HepG2 (cell line): ENCODE measurements at regions not wholly inside any gene's neighbourhood (a gene's known extent, or its start where the extent isn't known, plus 50 kb on each side); places are given as distances from the start of the nearest gene placed in this dataset.

Experiments
- CHD4 ChIP-seq: fragments of 200-600 bp; sonication (generic); IDR thresholded peaks from 2 replicates; pipeline ENCODE4 v1.7.0; 2017; ENCODE audit warnings: mild to moderate bottlenecking, low read length, borderline replicate concordance
- EZH2 ChIP-seq: conservative IDR thresholded peaks from 2 replicates; pipeline ENCODE4 v1.6.1; 2012; ENCODE audit warnings: mild to moderate bottlenecking, low read depth, low read length, moderate library complexity
- MTA3 ChIP-seq: sonication (generic); formaldehyde crosslinking; IDR thresholded peaks from 2 replicates; pipeline ENCODE4 v1.4.0; 2020; ENCODE audit warnings: missing genetic modification reagents
- NR1H2 ChIP-seq: sonication (generic); formaldehyde crosslinking; IDR thresholded peaks from 2 replicates; pipeline ENCODE4 v1.8.1; 2022; ENCODE audit warnings: low read depth, missing genetic modification reagents, borderline replicate concordance
- RNF219 ChIP-seq: sonication (generic); formaldehyde crosslinking; IDR thresholded peaks from 2 replicates; pipeline ENCODE4 v1.5.0; 2020; ENCODE audit warnings: mild to moderate bottlenecking, missing genetic modification reagents
- SRF ChIP-seq: IDR thresholded peaks from 2 replicates; pipeline ENCODE4 v1.6.1; 2011; ENCODE audit warnings: mild to moderate bottlenecking, low read depth, low read length, moderate library complexity
- SYNCRIP ChIP-seq: fragments of 200-400 bp; formaldehyde crosslinking; IDR thresholded peaks from 2 replicates; pipeline ENCODE4 v1.6.1; 2018; ENCODE audit warnings: mild to moderate bottlenecking, low read depth, low read length; ENCODE audit not compliant: insufficient read depth
- THAP9 ChIP-seq: sonication (generic); formaldehyde crosslinking; IDR thresholded peaks from 2 replicates; pipeline ENCODE4; 2020; ENCODE audit warnings: missing genetic modification reagents, mild to moderate bottlenecking, borderline replicate concordance
- TF ChIP-seq, protein P1 (sequence below): sonication (generic); formaldehyde crosslinking; IDR thresholded peaks from 2 replicates; pipeline ENCODE4 v1.5.0; 2020; ENCODE audit warnings: missing genetic modification reagents
- TF ChIP-seq, protein P2 (sequence below): sonication (generic); formaldehyde crosslinking; IDR thresholded peaks from 2 replicates; pipeline ENCODE4 v1.4.0; 2020; ENCODE audit warnings: missing genetic modification reagents, borderline replicate concordance
- TF ChIP-seq, protein P3 (sequence below): sonication (generic); formaldehyde crosslinking; IDR thresholded peaks from 2 replicates; pipeline ENCODE4 v1.4.0; 2020; ENCODE audit warnings: missing genetic modification reagents
- TF ChIP-seq, protein P4 (sequence below): sonication (generic); formaldehyde crosslinking; IDR thresholded peaks from 2 replicates; pipeline ENCODE4 v1.8.0; 2022; ENCODE audit warnings: mild to moderate bottlenecking, missing genetic modification reagents, borderline replicate concordance
- TF ChIP-seq, protein P5 (sequence below): sonication (generic); formaldehyde crosslinking; conservative IDR thresholded peaks from 2 replicates; pipeline ENCODE4 v1.4.0; 2020; ENCODE audit warnings: missing genetic modification reagents

GRCh38 chr9:87004016-87004415, 56.7 kb upstream of the GAS1 start:
- TF ChIP-seq MTA3 (CRISPR knock-in tag) (no peak), THAP9 (CRISPR knock-in tag) (no peak), EZH2 (no peak), SRF (no peak), CHD4 (no peak), SYNCRIP (no peak), NR1H2 (CRISPR knock-in tag) (no peak), RNF219 (CRISPR knock-in tag) (no peak)
- TF ChIP-seq, protein P1, sequence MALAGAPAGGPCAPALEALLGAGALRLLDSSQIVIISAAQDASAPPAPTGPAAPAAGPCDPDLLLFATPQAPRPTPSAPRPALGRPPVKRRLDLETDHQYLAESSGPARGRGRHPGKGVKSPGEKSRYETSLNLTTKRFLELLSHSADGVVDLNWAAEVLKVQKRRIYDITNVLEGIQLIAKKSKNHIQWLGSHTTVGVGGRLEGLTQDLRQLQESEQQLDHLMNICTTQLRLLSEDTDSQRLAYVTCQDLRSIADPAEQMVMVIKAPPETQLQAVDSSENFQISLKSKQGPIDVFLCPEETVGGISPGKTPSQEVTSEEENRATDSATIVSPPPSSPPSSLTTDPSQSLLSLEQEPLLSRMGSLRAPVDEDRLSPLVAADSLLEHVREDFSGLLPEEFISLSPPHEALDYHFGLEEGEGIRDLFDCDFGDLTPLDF (CRISPR knock-in tag) = no peak
- TF ChIP-seq, protein P2, sequence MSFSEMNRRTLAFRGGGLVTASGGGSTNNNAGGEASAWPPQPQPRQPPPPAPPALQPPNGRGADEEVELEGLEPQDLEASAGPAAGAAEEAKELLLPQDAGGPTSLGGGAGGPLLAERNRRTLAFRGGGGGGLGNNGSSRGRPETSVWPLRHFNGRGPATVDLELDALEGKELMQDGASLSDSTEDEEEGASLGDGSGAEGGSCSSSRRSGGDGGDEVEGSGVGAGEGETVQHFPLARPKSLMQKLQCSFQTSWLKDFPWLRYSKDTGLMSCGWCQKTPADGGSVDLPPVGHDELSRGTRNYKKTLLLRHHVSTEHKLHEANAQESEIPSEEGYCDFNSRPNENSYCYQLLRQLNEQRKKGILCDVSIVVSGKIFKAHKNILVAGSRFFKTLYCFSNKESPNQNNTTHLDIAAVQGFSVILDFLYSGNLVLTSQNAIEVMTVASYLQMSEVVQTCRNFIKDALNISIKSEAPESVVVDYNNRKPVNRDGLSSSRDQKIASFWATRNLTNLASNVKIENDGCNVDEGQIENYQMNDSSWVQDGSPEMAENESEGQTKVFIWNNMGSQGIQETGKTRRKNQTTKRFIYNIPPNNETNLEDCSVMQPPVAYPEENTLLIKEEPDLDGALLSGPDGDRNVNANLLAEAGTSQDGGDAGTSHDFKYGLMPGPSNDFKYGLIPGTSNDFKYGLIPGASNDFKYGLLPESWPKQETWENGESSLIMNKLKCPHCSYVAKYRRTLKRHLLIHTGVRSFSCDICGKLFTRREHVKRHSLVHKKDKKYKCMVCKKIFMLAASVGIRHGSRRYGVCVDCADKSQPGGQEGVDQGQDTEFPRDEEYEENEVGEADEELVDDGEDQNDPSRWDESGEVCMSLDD (CRISPR knock-in tag) = no peak
- TF ChIP-seq, protein P3, sequence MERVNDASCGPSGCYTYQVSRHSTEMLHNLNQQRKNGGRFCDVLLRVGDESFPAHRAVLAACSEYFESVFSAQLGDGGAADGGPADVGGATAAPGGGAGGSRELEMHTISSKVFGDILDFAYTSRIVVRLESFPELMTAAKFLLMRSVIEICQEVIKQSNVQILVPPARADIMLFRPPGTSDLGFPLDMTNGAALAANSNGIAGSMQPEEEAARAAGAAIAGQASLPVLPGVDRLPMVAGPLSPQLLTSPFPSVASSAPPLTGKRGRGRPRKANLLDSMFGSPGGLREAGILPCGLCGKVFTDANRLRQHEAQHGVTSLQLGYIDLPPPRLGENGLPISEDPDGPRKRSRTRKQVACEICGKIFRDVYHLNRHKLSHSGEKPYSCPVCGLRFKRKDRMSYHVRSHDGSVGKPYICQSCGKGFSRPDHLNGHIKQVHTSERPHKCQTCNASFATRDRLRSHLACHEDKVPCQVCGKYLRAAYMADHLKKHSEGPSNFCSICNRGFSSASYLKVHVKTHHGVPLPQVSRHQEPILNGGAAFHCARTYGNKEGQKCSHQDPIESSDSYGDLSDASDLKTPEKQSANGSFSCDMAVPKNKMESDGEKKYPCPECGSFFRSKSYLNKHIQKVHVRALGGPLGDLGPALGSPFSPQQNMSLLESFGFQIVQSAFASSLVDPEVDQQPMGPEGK = no peak
- TF ChIP-seq, protein P4, sequence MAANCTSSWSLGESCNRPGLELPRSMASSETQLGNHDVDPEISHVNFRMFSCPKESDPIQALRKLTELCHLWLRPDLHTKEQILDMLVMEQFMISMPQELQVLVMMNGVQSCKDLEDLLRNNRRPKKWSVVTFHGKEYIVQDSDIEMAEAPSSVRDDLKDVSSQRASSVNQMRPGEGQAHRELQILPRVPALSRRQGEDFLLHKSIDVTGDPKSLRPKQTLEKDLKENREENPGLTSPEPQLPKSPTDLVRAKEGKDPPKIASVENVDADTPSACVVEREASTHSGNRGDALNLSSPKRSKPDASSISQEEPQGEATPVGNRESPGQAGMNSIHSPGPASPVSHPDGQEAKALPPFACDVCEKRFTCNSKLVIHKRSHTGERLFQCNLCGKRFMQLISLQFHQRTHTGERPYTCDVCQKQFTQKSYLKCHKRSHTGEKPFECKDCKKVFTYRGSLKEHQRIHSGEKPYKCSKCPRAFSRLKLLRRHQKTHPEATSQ (CRISPR knock-in tag) = no peak
- TF ChIP-seq, protein P5, sequence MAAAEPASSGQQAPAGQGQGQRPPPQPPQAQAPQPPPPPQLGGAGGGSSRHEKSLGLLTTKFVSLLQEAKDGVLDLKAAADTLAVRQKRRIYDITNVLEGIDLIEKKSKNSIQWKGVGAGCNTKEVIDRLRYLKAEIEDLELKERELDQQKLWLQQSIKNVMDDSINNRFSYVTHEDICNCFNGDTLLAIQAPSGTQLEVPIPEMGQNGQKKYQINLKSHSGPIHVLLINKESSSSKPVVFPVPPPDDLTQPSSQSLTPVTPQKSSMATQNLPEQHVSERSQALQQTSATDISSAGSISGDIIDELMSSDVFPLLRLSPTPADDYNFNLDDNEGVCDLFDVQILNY (CRISPR knock-in tag) = no peak
